ENCODE measurements at regions not wholly inside any gene's neighbourhood (a gene's known extent, or its start where the extent isn't known, plus 50 kb on each side); places are given as distances from the start of the nearest gene placed in this dataset.

GRCh38 chr10:61189912-61190311 lies 245.9 kb upstream of the RHOBTB1 start:
- H2BK15ac ChIP-seq (ENCODE audit: low read depth, low read length) = no peak overlapping the region
- H3K79me1 ChIP-seq (ENCODE audit: low read depth in 1 of 2, low read length in 2 of 2) = no peaks in the 10 kb centered on the region
- no peak overlapping the region for H2BK5ac ChIP-seq (ENCODE audit: low read depth, low read length, poor library complexity, severe bottlenecking)
- H3K9ac ChIP-seq (ENCODE audit: low read depth, low read length) = no peak overlapping the region
- intact Hi-C loops (cut with micrococcal nuclease) = loop anchor here (1.0 kb wide), 1 partner anchor 374 kb away; no protein-coding TSS in a partner anchor
- ATAC-seq (ENCODE audit: low read depth) (no peak), DNase-seq (no peak)
- dilution Hi-C loops (cut with HindIII; ENCODE audit: low sequenced_read_pairs, unreplicated experiment) = no loop called here
- in situ Hi-C loops (cut with MboI; ENCODE audit: low sequenced_read_pairs) = no loop called here
- no peaks in the 10 kb centered on the region for H3K9me1 ChIP-seq (ENCODE audit: insufficient read depth, low read length)
- H4K91ac ChIP-seq (ENCODE audit: insufficient read depth, low read depth, low read length) = no peak overlapping the region
- no peak overlapping the region for H3K14ac ChIP-seq (replicated peaks; ENCODE audit: low read depth, low read length)
- H4K5ac ChIP-seq (ENCODE audit: low read depth, low read length) = no peak overlapping the region
- H3K4ac ChIP-seq (ENCODE audit: low read depth, low read length) = no peak overlapping the region; the same call in 1 of the 2 replicates
- no peak overlapping the region for H4K8ac ChIP-seq (ENCODE audit: low read depth in 2 of 2, low read length in 2 of 2)
- no peak overlapping the region for H3K27ac ChIP-seq (ENCODE audit: insufficient read depth, low read length)
- H2AFZ ChIP-seq (replicated peaks; ENCODE audit: low read length, poor library complexity) = no peak overlapping the region
- H3K56ac ChIP-seq (ENCODE audit: extremely low read depth, insufficient read depth, low read length) = no peak overlapping the region
- no peak for TF ChIP-seq RFX5 (IDR thresholded peaks at IDR 0.05; ENCODE audit: low read depth, low read length)
- TF ChIP-seq FOS (IDR thresholded peaks at IDR 0.05; ENCODE audit: low read depth, low read length) = no peak
- no peak for TF ChIP-seq CTCF (conservative IDR thresholded peaks at IDR 0.05; ENCODE audit: low read depth, low read length)
- TF ChIP-seq USF2 (IDR thresholded peaks at IDR 0.05; ENCODE audit: low read depth, low read length) = no peak
- no peak for TF ChIP-seq BHLHE40 (IDR thresholded peaks at IDR 0.05; ENCODE audit: low read depth, low read length)
- TF ChIP-seq POLR2A (IDR thresholded peaks at IDR 0.05; ENCODE audit: low read depth, low read length) = no peak
- no peak for TF ChIP-seq RCOR1 (IDR thresholded peaks at IDR 0.05; ENCODE audit: insufficient replicate concordance, low read length)
- no peak for TF ChIP-seq CEBPB (IDR thresholded peaks at IDR 0.05; ENCODE audit: low read depth, low read length)
- no peak for TF ChIP-seq CHD1 (IDR thresholded peaks at IDR 0.05; ENCODE audit: low read depth, low read length)
- TF ChIP-seq MAFK (IDR thresholded peaks at IDR 0.05; ENCODE audit: low read depth, low read length) = no peak
- TF ChIP-seq SMC3 (IDR thresholded peaks at IDR 0.05; ENCODE audit: low read depth, low read length) = no peak
- no peak for TF ChIP-seq NFE2L2 (IDR thresholded peaks at IDR 0.05; ENCODE audit: low read depth, low read length)
- TF ChIP-seq RAD21 (IDR thresholded peaks at IDR 0.05; ENCODE audit: low read length) = no peak
- TF ChIP-seq MXI1 (IDR thresholded peaks at IDR 0.05; ENCODE audit: borderline replicate concordance, low read depth, low read length) = no peak
- TF ChIP-seq MAZ (IDR thresholded peaks at IDR 0.05; ENCODE audit: borderline replicate concordance, low read depth, low read length) = no peak
- TF ChIP-seq ELK1 (IDR thresholded peaks at IDR 0.05; ENCODE audit: borderline replicate concordance, low read depth, low read length) = no peak
- no peaks in the 10 kb centered on the region for H3K4me1 ChIP-seq (ENCODE audit: control insufficient read depth, insufficient read depth, low read length)
- H4K20me1 ChIP-seq (ENCODE audit: insufficient read depth, low read length) = no peaks in the 10 kb centered on the region
- POLR2A ChIA-PET (ENCODE audit: unreplicated experiment) = no interaction called here
- no TSS peak for BruUV-seq (replicated peaks)
- H3K9me3 ChIP-seq (ENCODE audit: control insufficient read depth, insufficient read depth, low read length) = peaks cover 3% of the 10 kb centered on the region; the same call in 1 of the 2 replicates
- no peak overlapping the region for H3K23ac ChIP-seq (ENCODE audit: low read depth, low read length)
- no peaks in the 10 kb centered on the region for H3K36me3 ChIP-seq (ENCODE audit: control insufficient read depth, insufficient read depth, low read length)
- WGBS, 2 experiments (ENCODE audit: extremely low coverage in 2 of 2, insufficient read length in 1 of 2) = no CpG with 5 or more reads among the region's 2 CpGs
- H3K27me3 ChIP-seq (ENCODE audit: control insufficient read depth, insufficient read depth, low read length) = no peaks in the 10 kb centered on the region
- H2AK9ac ChIP-seq (replicated peaks; ENCODE audit: low read depth, low read length, poor library complexity) = no peak overlapping the region
- no peak overlapping the region for H2AK5ac ChIP-seq (ENCODE audit: low read depth, low read length)
- no peak overlapping the region for H3K4me3 ChIP-seq (ENCODE audit: insufficient read depth, low read depth, low read length)
- no peak overlapping the region for H3K4me2 ChIP-seq (ENCODE audit: low read depth, low read length)
- no peak overlapping the region for H3K18ac ChIP-seq (ENCODE audit: low read depth, low read length)
- no peak overlapping the region for H2BK120ac ChIP-seq (ENCODE audit: low read depth, low read length)
- no peak overlapping the region for H2BK20ac ChIP-seq (ENCODE audit: low read depth, low read length)
- CTCF ChIA-PET = interaction anchor here (1.3 to 1.5 kb wide), 2 partner anchors 30 to 49 kb away, joined by 4 to 8 read pairs; no protein-coding TSS in a partner anchor
